Head of caudate nucleus (tissue), 42 donors: ENCODE measurements at regions not wholly inside any gene's neighbourhood (a gene's known extent, or its start where the extent isn't known, plus 50 kb on each side); places are given as distances from the start of the nearest gene placed in this dataset.
A peak's percentile ranks its signal among the peaks of the same experiment; 100 is the strongest.

Experiments
- DNase-seq, 42 donors: peaks; one replicate each; pipeline versions ENCODE4 v3.0.0 to v3.0.0-alpha.2; 2020 to 2021; ENCODE audit warnings: mixed read lengths in 7 of 42
- intact Hi-C: fragments of 100-400 bp; cut with DNase I; formaldehyde crosslinking; loops from one replicate; pipeline ENCODE4 v1.15.0; 2022

DNA sequence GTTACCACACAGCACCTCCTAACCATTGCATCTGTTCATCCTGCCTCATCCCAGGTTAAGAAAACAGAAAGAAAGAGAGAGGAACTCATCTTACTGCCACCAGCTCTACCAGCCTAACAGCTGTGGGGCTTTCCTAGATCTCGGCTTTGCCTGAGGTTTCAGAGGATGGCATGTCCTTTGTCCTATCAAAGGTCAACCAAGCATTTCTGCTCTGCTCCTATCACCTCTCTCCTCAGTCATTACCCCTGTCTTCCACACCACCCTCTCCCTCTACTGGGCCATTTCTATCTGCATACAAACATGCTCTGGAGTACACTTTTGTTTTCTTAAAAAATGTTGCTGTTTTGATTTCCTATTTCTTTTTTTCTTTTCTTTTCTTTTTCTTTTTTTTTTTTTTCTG, 393.3 kb downstream of the IRS2 start:
- intact Hi-C loops: no loop called here
- DNase-seq: no peak

DNA sequence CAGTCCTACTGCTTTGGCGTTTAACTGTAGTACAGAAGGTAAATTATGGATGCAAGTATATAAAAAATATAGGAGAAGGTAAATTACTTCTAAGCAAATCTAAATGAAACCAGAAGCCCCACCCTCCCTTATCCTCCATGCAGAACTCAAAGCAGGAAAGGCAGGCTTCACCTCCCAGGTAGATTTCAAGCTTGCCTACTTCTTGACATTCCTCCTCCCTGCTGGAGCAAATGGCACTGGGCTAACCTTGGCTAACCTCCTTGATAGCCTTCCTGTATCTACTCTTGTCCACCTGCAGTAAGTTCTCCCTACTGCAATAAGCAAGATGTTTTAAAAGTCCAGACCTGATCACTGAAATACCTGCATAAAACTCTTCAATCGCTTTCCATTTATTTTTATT, 396.0 kb downstream of the IRS2 start:
- no peak for DNase-seq
- intact Hi-C loops: no loop called here

DNA sequence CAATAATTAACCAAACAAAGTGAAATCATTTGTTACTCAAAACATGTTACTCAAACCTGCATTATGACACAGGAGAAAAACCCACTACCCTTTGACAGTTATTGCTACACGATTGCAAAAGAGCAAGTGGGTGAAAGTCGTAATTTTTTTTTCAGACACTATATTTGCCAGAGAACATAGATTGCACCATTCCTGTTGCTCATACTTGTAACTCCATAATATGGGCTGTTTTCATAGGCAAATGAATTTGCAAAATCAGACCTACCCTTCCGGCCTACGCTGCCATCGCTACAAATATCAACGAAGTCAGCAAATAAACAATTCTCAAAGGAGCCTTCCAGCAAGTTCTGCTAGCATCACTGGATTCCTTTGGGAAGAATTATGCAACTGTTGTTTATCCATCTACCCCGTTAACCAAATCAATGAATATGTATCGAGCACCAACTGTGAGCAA, 396.5 kb downstream of the IRS2 start:
- intact Hi-C loops: no loop called here
- no peak for DNase-seq

DNA sequence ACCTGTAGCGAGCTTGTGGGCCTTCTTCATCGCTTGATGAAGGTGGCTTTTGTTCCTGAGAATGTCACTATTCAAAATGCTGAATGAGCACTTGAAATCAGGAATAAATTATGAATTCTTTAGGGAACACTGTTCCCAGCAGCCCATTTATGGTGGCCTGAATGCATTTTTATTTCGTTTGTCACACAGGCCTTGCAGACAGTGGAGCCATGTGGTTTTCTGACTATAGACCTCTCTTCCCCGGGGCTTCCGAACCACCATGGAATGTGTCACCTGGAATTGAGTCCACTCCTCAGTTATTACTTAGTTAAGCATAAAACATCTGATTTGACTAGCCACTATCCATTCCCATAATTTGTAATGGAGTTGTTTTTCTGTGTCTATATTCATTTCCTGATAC, 396.9 kb downstream of the IRS2 start:
- DNase-seq: no peak
- intact Hi-C loops: no loop called here

DNA sequence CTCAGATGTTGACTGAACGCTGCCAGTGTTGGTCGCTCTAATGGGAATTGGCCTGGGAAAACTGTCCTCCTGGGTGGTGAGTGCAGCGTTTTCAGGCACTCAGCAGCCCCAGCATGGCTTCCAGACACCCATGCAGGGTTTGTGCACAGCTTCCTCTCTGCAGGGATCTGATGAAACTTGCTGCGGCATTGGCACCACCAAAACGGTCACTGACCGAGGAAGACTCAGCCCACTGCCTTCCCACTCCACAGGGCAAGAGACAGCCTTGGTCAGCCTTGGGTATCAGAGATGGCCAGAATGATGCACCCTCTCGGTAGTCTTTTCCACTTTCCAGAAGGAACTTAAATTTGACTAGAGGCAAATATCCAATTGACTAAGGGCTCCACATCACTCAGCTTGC, 398.9 kb downstream of the IRS2 start:
- intact Hi-C loops: no loop called here
- DNase-seq: no peak

DNA sequence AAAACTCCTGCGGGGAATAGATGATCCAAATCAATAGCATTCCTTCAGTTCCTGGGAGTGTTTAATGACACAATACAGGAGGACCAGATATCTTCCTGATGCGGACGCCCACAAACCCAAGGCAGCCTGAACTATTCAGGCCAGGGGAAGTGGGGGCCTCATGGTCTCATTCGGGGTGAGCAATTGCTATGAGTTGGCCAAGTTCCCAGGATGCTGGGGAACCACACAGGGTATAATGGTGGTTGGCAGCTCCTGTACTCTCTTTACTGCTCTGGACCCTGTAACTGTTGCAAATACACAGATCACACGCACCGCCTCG, 401.2 kb downstream of the IRS2 start:
- DNase-seq: no peak
- intact Hi-C loops: no loop called here

DNA sequence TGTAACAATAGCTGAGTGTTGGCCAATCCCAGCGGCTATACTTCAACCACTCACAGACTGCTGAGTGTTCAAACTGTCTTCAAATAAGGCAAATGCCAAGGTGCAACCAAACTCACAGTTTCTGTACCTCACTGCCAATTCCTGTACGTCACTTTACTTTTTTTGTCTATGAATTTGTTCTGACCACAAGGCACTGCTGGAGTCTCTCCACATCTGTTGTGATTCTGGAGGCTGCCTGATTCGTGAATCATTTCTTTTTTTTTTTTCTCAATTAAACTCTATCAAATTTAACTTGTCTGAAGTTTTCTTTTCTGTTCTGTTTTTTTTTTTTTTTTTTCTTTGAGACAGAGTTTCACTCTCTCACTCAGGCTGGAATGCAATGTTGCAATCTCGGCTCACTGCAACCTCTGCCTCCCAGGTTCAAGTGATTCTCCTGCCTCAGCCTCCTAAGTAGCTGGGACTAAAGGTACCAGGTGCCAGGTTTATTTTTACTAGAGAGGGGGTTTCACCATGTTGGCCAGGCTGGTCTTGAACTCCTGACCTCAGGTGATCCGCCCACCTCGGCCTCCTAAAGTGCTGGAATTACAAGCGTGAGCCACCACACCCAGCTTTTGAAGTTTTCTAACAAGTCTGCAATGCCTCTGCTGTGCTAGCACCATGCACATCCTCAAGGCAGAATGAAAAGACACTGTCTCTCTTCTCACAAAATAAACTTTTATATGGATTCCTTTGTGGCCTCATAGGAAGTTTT, 401.7 kb downstream of the IRS2 start:
- intact Hi-C loops: no loop called here
- no peak for DNase-seq

DNA sequence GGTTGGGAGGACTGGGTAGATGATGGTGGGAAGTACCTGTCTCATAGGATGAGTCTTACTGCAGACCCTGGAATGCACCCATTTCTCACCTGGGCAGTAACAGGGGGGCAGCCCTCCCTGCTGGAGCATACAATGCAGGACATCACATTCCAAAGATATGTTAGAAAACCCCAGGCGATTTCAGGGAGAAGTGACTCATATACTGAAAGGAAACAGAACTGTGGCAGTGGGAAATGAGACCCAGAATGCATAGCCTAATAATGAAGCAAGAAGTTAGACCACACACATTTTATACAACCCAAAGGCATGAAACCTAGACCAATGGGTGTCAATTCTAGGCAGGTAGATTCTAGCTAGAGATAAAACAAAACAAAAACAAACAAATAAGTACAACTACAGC, 402.7 kb downstream of the IRS2 start:
- intact Hi-C loops: no loop called here

DNA sequence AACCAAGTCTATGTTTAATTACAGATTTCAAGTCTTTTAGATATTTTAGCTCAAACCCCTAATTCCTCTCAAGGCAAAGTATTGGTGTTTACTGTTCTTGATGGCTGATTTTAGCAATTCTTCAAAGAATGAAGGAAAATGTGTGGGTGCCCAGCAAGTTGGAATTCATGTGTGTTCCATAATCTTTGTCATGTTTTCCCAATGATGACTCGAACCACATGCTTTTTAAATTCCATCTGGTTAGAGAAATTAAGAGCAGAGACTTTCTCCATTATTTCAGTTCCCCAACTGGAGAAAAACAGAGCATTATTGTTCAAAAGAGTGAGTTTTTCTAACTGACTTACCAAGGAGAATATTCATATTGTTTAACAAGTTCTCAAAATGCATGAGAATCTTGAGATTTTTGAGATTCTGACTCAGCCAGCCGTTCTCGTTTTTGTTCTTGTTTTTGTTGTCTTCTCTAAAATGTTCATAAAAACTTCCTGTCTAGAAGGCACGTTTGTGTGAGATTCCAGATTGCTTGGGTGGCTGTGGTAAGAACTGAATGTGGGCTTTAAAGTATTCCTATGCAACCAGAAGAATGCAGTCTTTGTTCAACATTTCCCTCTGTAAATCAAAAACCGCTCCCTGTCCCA, 404.7 kb downstream of the IRS2 start:
- no peak for DNase-seq
- intact Hi-C loops: no loop called here

More for the DNA sequence above, 402.7 kb downstream of the IRS2 start:
- DNase-seq: no peak

DNA sequence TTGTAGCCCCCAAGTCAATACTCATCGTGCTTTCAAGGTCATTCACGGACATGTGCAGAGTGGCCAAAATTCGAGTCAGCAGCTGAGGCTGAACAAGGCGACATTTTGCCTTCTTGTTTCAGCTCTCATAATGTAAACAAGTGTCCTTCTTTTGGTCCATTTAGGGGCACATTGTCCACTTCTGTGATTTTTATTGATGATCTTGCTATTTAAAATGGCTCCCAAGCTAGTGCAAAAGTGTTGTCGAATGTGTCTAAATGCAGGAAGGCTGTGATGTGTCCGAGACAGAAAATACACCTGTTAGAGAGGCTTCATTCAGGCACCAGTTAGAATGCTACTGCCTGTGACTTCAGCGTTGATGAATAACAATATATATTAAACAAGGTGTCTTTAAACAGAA, 405.9 kb downstream of the IRS2 start:
- no peak for DNase-seq
- intact Hi-C loops: no loop called here

DNA sequence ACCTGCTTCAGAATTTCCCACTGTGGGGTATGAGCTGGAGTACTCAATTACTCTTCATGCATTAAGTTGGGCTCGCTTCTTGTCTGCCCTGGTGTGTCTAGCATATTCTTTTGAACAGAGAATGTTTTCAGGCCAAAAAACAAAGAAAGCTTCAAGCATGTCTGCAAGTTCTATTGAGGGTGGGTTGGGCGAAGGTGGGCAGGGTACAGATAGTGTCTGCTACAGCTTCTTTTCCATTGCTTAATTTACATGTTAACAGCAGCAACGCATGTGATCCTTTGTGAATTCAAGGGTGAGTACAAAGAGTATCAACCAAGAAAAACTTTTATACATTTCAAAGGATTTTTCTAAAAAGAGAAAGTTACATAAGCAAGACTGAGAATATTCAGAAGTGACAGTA, 406.5 kb downstream of the IRS2 start:
- DNase-seq: no peak
- intact Hi-C loops: no loop called here

DNA sequence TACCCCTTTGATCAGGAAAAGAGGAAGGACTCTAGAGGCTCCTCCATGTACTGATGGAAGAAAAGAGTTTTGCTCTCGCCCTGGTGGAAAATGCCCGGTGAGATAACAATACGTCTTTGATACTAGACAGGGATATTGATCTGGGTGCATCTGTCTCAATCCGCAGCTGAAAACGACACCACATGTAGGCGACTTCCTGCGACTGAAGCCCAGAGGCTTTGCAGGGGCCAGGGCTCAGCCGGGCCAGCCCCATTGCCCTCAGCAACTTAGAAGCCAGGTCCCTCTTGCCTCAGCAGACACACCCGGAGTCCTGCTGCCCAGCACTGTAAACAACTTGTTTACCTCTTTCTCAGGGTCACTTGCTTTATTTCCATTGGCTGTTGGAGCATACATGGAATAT, 409.4 kb downstream of the IRS2 start:
- intact Hi-C loops: no loop called here
- no peak for DNase-seq

DNA sequence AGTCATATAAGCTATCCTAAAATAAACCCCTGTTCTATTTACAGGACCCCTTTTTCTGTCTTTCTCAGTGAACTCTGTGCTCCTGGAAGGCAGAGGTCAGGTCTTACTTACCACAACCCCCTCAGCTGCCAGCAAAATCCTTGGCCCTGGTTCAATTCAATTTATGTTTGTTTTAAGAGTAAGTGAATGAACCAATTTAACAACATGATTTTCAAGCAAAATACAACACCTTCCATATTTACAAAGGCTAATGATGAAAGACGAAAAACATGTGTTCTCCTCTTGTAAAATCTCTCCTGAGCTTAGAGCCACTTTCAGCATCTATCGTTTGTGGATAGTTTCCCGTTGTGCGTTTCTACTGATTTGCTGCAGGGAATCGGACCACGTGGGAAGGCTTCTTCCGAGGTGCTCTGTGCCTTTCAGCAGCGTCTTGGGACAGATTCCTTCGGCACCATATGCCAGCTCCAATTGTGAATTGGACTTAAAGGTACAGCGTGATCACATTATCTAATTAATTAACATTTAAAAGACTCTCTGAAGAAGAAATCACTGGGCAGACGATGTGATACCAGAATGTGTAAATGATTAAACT, 411.7 kb downstream of the IRS2 start:
- intact Hi-C loops: no loop called here
- no peak for DNase-seq

DNA sequence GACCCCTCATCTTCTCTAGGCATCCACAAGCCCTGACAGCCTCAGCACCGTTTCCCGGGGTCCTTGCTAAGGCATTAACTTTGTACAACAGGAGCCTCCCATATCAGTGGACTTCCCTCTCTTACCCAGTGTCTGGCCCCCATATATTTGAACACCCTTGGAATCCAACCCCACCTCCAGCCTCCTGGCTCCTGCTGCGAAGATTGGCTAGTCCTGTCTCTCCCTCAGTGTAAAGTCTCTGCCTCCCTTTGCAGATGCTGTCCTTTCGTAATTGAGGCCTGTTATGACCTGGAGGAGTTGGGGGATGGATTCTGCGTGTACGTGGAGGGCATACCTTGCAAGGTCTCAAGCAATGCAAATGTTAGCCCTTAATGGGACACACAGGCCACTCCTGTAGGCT, 413.7 kb downstream of the IRS2 start:
- intact Hi-C loops: no loop called here
- no peak for DNase-seq

DNA sequence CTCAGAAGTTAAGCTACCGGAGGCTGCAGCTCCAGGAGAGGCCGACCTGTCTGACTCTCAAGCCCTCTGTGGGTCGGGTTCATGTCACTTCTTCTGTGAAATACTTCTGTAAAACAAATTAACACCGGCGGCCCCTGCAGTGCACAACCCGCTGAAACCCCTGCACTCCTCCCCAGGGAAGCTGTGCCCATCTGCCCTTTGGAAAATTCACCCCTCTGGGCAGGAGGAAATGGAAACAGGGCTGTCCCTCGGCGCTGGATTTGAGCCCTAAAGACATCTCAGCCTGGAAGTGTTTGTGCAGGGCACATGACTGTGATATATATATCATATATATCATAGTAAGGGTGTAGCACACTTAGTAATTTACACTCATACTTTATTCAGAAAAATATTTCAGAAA, 415.3 kb downstream of the IRS2 start:
- DNase-seq: peak in 1 of 42 donors; percentile 41
- intact Hi-C loops: no loop called here

DNA sequence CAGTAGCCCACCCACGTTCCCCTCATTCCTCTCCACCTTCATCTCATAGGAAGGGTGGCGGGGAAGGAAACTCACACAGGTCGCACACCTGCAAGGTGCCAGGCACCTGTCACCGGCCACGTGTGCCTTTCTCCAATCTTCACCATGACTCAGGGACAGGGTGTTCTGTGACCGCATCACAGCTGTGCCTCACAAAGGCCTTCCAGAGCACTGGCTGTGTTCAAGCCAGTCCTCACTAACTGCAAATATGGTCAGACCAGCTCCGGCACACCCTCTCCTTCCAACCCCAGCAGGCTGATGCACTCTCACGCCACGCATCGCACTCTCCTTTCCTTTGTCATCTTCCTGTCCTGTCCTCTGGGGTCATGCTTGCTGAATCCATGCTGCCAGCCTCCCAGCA, 415.9 kb downstream of the IRS2 start:
- intact Hi-C loops: no loop called here
- peak in 1 of 42 donors; percentile 35 for DNase-seq

DNA sequence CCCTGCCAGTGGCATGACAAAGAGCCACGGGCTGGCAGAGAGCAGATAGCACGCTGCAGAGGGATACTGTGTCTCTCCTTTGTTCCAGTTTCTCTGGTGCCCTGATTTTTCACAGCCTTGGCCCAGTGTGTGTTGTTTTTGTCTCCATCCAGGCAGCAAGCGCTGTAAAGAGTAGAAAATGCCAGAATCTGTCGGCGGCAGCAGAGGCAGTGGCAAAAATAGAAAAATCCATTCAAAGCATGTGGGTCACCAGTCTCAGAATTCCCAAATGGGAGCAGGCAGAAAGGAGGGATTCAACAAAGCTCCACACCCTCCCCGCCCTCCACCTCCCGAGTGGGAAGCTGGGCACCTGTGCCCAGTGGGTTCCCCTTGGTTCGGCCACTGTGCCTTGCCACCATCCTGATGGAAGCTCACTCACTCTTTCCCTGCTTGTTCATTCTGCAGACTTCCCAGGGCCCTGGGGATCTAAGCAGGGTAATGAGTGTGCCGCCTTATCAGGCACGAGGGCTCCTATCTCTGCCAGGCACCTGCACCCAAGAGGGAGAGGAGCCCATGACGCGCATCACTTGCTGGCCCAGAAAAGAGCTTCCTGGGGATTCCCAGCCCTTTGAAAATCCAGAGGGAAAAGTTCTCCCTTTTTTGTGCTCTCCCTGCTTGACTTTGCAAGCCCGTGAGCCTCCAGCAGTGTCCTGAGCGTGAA, 416.9 kb downstream of the IRS2 start:
- intact Hi-C loops: no loop called here
- peak in 32 of 42 donors; percentile 14 to 69 (median 38) for DNase-seq

DNA sequence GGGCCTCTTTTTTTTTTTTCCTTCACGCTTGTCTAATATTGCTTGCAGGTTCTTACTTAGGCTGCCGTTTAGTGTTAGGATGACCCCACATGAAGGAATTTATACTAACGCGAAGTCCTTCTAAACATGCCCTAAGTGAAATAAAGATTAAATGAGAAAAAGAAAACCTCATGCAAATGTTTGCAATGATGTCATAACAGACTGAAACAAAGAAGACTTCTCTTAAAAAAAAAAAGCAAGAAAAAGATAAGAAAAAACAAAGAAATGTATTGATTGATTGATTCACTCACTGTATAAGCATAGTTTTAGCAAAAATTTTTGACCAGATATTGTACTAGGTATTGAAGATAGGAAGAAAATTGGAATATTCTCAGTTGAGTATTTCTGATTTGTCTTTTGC, 418.2 kb downstream of the IRS2 start:
- intact Hi-C loops: no loop called here
- DNase-seq: no peak

DNA sequence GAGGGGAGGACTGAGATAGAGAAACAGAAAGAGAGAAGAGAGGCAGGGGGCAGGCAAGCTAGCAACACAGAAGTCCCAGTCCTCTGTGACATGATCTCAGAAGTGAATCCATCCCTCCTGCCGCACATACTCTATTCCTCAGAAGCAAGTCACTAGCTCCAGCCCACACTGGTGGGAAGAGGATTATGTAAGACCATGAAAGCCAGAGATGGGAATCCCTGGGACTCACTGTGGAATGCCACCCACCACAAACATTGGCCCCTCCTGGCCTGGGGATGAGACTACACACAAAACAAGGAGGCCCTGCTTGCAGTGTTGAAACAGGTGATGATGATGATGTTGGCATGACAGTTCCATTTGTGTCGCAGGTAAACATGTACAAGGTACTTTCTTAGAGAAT, 419.9 kb downstream of the IRS2 start:
- no peak for DNase-seq
- intact Hi-C loops: no loop called here

DNA sequence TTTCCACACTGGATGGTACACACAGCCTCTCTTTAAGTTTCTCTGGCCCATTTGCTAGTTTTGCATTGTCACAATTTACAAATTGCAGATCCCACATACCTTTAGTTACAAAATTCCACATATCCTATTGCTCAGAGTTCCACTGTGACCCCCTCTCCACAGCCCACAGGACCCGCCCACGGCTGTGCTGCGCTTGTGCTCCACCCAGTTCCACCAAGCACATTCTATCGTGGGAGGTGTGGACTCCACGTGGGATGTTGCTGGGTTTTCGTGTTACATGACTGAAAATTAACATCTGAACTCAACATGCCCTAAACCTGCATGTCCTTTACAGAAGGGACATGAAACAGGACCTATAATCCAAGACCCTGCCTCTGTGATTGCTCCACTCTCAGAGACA, 423.0 kb downstream of the IRS2 start:
- intact Hi-C loops: no loop called here

More for the DNA sequence above, 423.0 kb downstream of the IRS2 start:
- no peak for DNase-seq
